ENCODE measurements at regions not wholly inside any gene's neighbourhood (a gene's known extent, or its start where the extent isn't known, plus 50 kb on each side); places are given as distances from the start of the nearest gene placed in this dataset.

DNA sequence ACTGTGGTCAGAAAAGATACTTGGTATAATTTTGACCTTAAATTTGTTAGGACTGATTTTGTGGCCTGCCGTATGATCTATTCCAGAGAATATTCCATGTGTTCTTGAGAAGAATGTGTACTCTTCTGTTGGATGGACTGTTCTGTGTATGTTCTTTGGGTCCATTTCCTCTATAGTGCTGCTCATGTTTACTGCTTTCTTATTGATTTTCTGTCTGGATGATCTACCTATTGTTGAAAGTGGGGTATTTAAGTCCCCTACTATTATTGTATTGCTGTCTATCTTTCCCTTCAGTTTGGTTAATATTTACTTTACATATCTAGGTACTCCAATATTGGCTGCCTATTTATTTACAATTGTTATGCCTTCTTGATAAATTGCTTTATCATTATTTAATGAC lies 298.4 kb downstream of the BCKDHB start:
- ATAC-seq: no peak
- no peak for DNase-seq

DNA sequence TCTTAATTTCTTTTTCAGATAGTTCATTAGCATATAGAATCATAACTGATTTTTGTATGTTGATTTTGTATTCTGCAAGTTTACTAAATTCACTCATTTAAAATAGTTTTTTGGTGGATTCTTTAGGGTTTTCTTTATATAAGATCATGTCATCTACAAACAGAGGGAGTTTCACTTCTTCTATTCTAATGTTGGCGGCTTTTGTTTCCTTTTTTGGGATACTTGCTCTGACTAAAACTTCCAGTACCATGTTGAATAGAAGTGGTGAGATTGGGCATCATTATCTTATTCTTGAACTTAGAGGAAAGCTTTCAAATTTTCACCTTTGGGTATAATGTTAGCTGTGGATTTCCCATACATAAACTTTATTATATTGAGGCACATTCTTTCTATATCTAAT lies 296.9 kb downstream of the BCKDHB start:
- no peak for DNase-seq
- ATAC-seq: no peak

DNA sequence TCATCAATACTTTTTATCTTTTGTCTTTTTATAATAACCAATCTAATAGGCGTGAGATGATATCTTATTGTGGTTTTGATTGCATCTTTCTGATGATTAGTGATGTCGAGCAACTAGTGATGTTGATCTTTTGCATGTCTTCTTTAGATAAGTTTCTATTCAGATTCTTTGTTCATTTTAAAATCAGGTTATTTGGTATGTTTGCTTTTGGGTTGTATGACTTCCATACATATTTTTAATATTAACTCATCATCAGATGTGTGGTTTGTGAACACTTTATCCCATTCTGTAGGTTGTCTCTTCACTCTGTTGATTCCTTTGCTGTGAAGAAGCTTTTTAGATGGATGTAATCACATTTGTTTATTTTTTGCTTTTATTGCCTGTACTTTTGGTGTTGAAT lies 295.8 kb downstream of the BCKDHB start:
- ATAC-seq: no peak
- DNase-seq: no peak
